Endothelial cell of umbilical vein (primary cell): ENCODE measurements at regions not wholly inside any gene's neighbourhood (a gene's known extent, or its start where the extent isn't known, plus 50 kb on each side); places are given as distances from the start of the nearest gene placed in this dataset.

Experiments
- POLR2A ChIP-seq: IDR thresholded peaks from 2 replicates; pipeline ENCODE4 v1.6.1; 2012; ENCODE audit warnings: low read depth, mild to moderate bottlenecking, control low read depth, low read length
- TF ChIP-seq, protein P1 (sequence below), 2 donors: IDR thresholded peaks; 1 replicate in 1 of 2; 2 replicates in 1 of 2; pipeline ENCODE4 v1.5.1; 2011; ENCODE audit warnings: low read length in 2 of 2, mild to moderate bottlenecking in 2 of 2, moderate library complexity in 2 of 2, control low read depth in 1 of 2, inconsistent platforms in 1 of 2, low read depth in 1 of 2; ENCODE audit not compliant: insufficient read depth in 1 of 2; ENCODE audit errors: extremely low read depth in 1 of 2

GRCh38 chr12:47403681-47404080 lies 302.1 kb downstream of the RPAP3 start:
- no peak for TF ChIP-seq POLR2A
- TF ChIP-seq, protein P1, sequence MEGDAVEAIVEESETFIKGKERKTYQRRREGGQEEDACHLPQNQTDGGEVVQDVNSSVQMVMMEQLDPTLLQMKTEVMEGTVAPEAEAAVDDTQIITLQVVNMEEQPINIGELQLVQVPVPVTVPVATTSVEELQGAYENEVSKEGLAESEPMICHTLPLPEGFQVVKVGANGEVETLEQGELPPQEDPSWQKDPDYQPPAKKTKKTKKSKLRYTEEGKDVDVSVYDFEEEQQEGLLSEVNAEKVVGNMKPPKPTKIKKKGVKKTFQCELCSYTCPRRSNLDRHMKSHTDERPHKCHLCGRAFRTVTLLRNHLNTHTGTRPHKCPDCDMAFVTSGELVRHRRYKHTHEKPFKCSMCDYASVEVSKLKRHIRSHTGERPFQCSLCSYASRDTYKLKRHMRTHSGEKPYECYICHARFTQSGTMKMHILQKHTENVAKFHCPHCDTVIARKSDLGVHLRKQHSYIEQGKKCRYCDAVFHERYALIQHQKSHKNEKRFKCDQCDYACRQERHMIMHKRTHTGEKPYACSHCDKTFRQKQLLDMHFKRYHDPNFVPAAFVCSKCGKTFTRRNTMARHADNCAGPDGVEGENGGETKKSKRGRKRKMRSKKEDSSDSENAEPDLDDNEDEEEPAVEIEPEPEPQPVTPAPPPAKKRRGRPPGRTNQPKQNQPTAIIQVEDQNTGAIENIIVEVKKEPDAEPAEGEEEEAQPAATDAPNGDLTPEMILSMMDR (IDR thresholded peaks at IDR 0.05; ENCODE audit: extremely low read depth in 1 of 2, insufficient read depth in 1 of 2, low read depth in 1 of 2, low read length in 2 of 2), result no peak
